Inflammatory macrophage (primary cell): ENCODE measurements at regions not wholly inside any gene's neighbourhood (a gene's known extent, or its start where the extent isn't known, plus 50 kb on each side); places are given as distances from the start of the nearest gene placed in this dataset.
"Not testable (repeated sequence)": the region's sequence is repeated elsewhere in the genome, so short reads cannot be mapped to it uniquely, and the experiment has no call there.

Source experiments
- DNase-seq, 2 donors: peaks; one replicate each; pipeline ENCODE4 v3.0.0-alpha.2; 2020 to 2022

DNA sequence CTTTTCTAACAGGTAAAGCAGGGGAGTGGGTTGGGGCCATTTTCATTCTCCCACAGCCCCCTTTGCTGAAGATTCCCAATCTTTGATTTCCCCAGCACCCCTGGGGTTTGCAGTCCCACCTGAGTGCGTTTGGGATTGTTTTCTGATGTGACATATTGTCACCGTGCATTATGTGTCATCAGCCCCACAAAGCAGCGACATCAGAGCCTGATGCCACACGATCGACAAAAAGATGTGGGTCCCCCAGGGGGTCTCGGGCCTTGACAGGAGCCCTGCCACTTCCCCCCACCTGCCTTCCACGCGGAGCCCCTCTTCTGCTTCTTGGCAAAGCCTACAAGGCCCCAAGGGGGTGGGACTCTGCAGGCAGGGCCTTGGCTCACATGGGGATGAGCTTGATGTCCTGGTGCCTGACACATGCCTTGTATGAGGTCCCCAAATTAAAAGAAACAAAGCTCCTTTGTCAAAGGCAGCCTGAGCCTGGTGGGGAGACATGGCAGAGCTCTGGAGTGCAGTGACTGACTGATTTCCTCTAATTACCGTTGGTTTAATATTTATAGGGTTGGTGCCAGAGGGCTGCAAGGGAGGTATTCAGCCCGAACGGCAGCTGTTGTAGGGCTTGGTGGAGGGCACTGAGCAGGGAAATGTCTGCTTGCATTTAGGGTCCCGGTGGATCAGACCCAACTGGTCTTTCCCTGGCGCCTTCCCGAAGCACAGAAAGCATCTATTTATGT lies 149.2 kb downstream of the MIAT start:
- DNase-seq: no peak

DNA sequence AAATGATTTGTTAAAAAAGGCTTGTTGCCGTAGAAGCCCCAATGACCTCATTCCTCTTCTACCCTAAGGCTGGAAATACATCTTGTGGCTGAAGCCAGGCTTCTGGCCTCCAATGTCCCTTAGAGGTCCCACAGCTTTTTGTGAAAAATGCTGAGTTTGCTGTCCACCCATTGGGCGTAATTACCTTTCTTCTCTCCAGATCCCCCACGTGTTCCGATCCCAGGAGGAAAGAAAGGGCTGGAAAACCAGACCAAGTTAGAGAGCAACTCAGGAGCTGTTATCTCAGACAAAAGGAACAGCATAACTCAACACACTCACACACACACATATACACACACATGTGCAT lies 154.2 kb downstream of the MIAT start:
- DNase-seq: no peak

- DNase-seq: no peak
These were observed 155.3 kb downstream of the MIAT start for GRCh38 chr22:26812731-26813130.

DNA sequence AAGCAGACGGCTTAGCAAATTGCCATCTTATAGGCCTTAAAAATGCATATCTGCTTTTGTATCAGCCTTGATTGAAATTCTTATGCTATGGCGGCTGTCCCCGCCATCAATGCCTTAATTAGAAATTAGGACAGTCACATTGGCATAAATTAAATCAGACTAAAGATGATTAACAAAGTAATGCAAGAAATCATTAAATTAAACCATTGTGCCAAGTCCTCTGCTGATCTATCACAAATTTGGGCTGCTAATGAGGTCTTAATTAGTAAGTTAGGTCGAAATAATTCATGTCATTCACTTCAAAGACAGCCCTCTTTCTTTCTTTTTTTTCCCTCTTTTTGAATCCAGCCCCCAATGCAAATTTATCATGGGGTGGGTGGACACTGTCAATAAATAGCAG lies 159.3 kb downstream of the MIAT start:
- DNase-seq: no peak

DNA sequence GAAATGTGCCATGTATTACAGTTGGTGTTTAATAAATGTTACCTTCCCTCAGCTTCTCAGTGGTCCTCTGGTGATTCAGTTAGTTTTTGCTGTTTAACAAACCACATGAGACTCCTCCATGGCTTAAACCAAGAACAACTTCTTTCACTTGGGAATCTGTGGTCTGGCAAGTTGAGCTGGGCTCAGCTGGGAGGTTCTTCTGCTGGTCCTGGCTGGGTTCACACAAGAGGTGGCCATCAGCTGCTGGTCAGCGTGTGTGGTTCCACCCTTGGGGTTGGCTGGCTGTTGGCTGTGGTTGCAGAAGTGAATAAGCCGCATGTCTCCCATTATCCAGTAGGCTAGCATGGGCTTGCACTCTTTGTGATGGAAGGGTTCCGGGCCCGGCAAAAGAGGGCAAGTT lies 160.5 kb downstream of the MIAT start:
- DNase-seq: no peak

DNA sequence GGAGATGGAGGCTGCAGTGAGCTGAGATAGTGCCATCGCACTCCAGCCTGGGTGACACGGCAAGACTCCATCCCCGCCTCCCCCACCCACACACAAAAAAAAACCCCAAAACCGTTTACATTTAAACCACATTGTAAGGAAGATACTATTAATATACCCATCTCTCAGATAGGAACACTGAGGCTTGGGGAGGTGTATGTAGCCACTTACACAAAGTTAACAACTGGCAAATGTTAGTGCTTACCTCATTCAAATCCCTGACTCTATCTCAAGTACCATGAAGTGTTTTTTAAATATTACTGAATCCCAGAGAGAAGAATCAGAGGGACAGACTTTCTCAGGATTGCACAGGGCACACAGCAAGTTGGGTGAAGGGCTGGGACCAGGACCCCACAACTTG lies 164.5 kb downstream of the MIAT start:
- no peak for DNase-seq

- no peak for DNase-seq
These were observed 164.9 kb downstream of the MIAT start for GRCh38 chr22:26822313-26822712.

DNA sequence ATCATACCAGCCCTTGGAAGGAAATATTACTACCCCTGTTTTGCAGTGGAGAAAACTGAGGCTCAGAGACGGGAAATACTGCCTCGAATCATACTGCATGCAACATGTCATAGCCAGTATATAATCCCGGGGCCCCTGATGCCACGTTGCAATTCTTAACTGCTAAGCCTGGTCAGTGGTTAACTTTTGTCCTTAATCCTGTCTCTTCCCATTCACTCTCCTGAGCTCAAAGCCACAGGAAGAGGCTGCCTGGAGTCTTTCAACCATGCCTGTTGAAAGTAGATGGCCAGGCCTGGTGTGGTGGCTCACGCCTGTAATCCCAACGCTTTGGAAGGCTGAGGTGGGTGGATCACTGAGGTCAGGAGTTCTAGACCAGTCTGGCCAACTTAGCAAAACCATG lies 166.6 kb downstream of the MIAT start:
- DNase-seq: no peak

GRCh38 chr22:26825960-26826935 lies 168.9 kb downstream of the MIAT start:
- no peak for DNase-seq

DNA sequence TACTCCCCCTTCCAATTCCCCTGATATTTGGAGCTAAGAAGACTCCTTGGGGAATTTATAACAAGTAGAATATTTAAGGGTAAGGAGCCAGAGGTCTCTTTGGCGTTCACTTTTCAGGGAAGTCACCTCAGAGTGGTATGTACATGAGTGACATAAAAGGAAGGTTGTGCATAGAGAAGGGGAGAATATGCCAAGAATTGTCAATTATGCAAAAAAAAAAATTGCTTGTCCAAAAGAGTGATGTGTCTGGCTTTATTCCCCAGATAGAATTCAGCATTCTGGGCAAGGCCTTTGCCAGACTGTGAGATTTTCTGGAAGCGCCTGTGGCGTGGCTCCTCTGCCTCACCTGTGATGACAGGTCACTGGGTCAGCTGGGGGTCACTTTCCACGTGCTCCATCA lies 170.2 kb downstream of the MIAT start:
- DNase-seq: no peak

GRCh38 chr22:26828311-26828710 lies 170.9 kb downstream of the MIAT start:
- DNase-seq: peak in 1 of 2 donors; percentile 18

- no peak for DNase-seq
These were observed 173.4 kb downstream of the MIAT start for GRCh38 chr22:26830837-26831236.

DNA sequence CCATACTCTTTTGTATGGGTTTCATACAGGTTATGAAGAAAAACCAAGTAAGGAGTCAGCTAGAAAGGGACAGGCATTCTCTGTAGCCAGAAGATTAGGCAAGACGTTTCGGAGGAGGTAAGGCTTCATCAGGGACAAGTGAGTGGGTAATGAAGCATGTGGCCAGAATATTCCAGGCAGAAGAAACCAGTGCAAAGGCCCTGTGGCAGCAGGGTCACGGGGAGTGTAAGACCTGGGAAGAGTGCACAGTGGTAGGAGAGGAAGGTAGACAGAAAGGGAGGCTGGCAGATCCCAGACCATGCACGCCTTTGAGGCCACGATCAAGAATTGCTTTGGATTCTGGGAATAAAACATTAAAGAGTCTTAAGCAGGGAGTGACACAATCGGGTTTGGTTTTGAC lies 177.6 kb downstream of the MIAT start:
- DNase-seq: no peak

DNA sequence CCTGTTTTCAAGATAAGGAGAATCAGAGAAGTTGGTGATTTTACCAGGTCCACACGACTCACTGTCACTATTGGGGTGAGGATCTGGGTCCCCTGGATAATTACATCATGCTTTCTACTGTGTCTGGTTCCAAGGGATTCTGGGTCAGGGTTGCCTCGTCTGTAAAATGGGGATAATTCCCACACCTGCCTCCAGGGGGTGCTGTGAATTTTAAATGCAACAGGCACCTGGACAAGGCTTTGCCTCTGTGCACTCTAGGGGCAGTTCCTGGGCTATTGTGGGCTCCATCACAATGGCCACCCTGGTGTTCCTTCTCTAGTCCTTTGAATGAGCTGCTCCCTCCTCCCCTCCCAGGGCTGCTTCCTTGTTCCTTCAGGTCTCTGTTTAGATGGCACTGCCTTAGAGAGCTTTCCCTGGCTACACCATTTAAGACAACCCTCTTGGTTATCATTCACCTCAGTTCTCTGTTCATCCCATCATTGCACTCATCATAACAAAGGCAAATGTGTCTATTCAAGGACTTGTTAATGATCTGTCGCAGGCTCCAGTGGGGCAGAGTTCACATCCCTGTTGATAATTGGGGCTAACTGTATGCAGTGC lies 178.6 kb downstream of the MIAT start:
- peak; percentile 32 to 51 for DNase-seq

GRCh38 chr22:26837784-26838470 lies 180.5 kb downstream of the MIAT start:
- DNase-seq: no peak

DNA sequence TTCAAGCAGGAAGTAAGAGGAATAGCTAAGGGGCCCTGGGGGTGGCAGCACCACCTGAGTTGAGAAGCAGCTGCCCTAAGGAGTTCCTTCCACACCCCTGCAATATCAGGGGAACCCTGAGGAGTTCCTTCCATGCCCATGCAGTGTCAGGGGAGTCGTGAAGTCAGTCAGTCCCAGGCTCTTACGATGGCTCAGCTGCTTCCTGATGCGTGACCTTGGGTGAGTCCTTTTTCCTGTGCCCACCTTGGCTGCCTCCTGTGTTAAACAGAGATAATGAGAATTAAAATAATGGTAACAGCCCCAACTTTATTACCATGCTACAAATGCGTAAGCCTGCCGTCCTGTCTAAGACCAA lies 181.1 kb downstream of the MIAT start:
- DNase-seq: no peak

DNA sequence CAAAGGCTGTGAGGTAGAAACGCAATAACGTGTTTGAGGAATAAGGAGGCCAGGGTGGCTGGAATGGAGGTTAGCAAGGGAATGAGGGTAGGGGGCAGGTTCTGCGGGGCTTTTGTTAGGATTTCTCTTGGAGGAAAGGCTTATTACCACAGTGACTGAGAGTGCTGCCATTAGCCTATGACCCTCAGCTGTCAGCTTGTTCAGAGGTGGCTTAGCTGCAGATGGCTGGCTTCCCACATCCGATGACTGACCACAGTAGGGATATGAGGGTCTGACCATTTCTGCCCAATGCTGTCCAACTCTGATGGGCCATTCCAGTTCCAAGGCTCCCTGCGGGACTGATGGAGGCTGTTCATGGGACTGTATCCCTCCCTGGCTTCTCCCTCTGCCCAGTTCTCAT lies 181.8 kb downstream of the MIAT start:
- DNase-seq: no peak

- not testable (repeated sequence) for DNase-seq
These were observed 183.4 kb downstream of the MIAT start for GRCh38 chr22:26840770-26841169.

DNA sequence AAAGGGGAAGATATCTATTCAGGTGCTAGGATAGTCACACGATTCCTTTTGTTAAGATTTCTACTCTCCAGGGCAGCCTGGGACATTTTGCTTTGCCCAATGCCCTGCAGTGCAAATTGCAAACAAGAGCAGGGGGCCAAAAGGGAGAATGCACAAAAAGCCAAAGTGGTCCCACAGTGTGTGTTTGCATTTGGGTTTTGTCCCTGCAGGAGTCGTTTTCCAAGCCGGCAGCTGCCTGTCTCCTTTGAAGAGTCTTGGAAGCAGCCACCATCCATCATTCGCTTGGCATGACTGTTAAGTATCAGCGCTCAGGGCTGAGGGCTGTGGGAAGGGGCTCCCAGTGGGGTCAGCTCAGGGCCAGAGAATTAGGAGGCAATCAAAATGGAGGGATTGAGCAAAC lies 184.7 kb downstream of the MIAT start:
- DNase-seq: no peak

- peak; percentile 2 to 3 for DNase-seq
These were observed 187.8 kb downstream of the MIAT start for GRCh38 chr22:26845021-26845743.

DNA sequence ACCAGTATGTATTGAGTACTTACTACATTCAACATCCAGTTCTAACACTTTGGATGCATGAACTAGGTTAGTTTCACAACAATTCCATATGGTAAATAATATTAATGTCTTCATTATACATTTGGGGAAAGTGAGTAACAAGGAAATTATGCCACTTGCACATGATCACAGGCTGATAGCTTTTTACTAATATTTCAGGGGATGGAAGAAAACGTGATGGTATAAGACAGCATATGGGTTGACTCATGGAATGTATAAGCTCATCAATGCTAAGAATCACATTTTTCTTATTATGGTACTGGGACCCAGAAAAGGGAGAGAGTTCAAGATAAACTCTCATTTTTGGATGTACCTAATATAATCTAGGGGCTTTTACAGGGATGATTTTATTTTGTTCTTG lies 188.7 kb downstream of the MIAT start:
- DNase-seq: no peak

DNA sequence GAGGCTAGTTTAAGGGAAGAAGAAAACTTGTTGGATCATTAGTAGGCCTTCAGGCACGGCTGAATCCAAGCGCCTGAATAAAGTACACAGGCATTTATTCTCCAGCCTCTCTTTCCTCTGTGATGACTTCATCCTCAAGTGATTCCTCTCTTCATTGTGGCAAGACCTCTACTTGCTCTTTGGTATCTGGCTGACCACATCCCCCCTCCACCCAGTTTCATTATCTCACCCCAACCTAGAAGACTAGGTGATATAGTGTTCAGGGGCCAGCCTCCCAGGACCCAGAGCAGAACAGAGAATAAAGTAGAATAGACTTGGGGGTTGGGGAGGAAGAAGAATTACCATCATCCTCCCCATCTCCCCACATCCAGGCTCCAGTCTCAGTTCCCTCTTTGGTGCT lies 189.3 kb downstream of the MIAT start:
- no peak for DNase-seq
